Kidney epithelial cell (primary cell): ENCODE measurements at regions not wholly inside any gene's neighbourhood (a gene's known extent, or its start where the extent isn't known, plus 50 kb on each side); places are given as distances from the start of the nearest gene placed in this dataset.
"Not testable (repeated sequence)": the region's sequence is repeated elsewhere in the genome, so short reads cannot be mapped to it uniquely, and the experiment has no call there.

ENCODE experiments used
- DNase-seq: peaks from one replicate; pipeline ENCODE4 v3.0.0-alpha.2; 2010; ENCODE audit warnings: low read depth
- H3K27me3 ChIP-seq: 2 replicates; pipeline ENCODE4 v1.6.0; 2011; ENCODE audit warnings: low read length; ENCODE audit not compliant: control insufficient read depth, insufficient read depth
- H3K36me3 ChIP-seq: 2 replicates; pipeline ENCODE4 v1.5.1; 2011; ENCODE audit warnings: low read length; ENCODE audit not compliant: control insufficient read depth, insufficient read depth
- H3K4me3 ChIP-seq: 2 replicates; pipeline ENCODE4 v1.5.1; 2011; ENCODE audit warnings: low read depth, mild to moderate bottlenecking, control low read depth, low read length
- CTCF ChIP-seq: IDR thresholded peaks from 2 replicates; pipeline ENCODE4 v1.5.1; 2011; ENCODE audit warnings: mild to moderate bottlenecking, moderate library complexity, low read length, control low read depth, inconsistent platforms; ENCODE audit not compliant: insufficient read depth, poor library complexity, severe bottlenecking

GRCh38 chr6:100050550-100050949, 56.5 kb upstream of the MCHR2 start:
- H3K36me3 ChIP-seq, result no peaks in the 10 kb centered on the region
- no peak for TF ChIP-seq CTCF
- H3K27me3 ChIP-seq, result no peaks in the 10 kb centered on the region

GRCh38 chr6:100043961-100044360, 49.9 kb upstream of the MCHR2 start:
- H3K36me3 ChIP-seq, DNase-seq, H3K4me3 ChIP-seq, H3K27me3 ChIP-seq: not testable (repeated sequence)

More at GRCh38 chr6:100050550-100050949, 56.5 kb upstream of the MCHR2 start:
- no peak for DNase-seq
- no peak overlapping the region for H3K4me3 ChIP-seq
